Lower lobe of right lung (tissue), 2 donors: ENCODE measurements at regions not wholly inside any gene's neighbourhood (a gene's known extent, or its start where the extent isn't known, plus 50 kb on each side); places are given as distances from the start of the nearest gene placed in this dataset.

Experiments
- ATAC-seq, 2 donors: fragments of 200-7000 bp; cut with Tn5 transposase; one replicate each; pipeline ENCODE4 v1.9.1; 2020 to 2022; ENCODE audit warnings: mild to moderate bottlenecking in 2 of 2, moderate library complexity in 2 of 2
- DNase-seq: peaks from one replicate; pipeline ENCODE4 v3.0.0-alpha.2; 2020
- H3K27ac ChIP-seq: fragments of 200-600 bp; one replicate; pipeline ENCODE4 v1.8.0; 2022
- H3K27me3 ChIP-seq: fragments of 200-600 bp; one replicate; pipeline ENCODE4 v1.8.0; 2022; ENCODE audit warnings: low read depth
- H3K36me3 ChIP-seq: fragments of 200-600 bp; one replicate; pipeline ENCODE4 v1.8.0; 2022; ENCODE audit warnings: mild to moderate bottlenecking
- H3K4me1 ChIP-seq: fragments of 200-600 bp; one replicate; pipeline ENCODE4 v1.8.0; 2022
- H3K4me3 ChIP-seq: fragments of 200-600 bp; one replicate; pipeline ENCODE4 v1.8.0; 2022; ENCODE audit warnings: mild to moderate bottlenecking
- H3K9me3 ChIP-seq: fragments of 200-600 bp; one replicate; pipeline ENCODE4 v1.8.0; 2022
- CTCF ChIP-seq: fragments of 200-600 bp; IDR thresholded peaks from one replicate; pipeline ENCODE4 v1.8.0; 2022; ENCODE audit warnings: antibody characterized with exemption, mild to moderate bottlenecking
- intact Hi-C: fragments of 100-400 bp; cut with DNase I; formaldehyde crosslinking; loops from one replicate; pipeline ENCODE4 v1.11.0; 2022
- donor health status: DM: no; HTN: yes; CAD: no; lungs with severe emphysema.

GRCh38 chr3:90031121-90031520, 923.7 kb downstream of the EPHA3 start:
- no peak for TF ChIP-seq CTCF
- ATAC-seq (no peak), DNase-seq (no peak)
- H3K36me3 ChIP-seq: no peaks in the 10 kb centered on the region
- H3K27me3 ChIP-seq: no peaks in the 10 kb centered on the region
- H3K4me1 ChIP-seq: no peaks in the 10 kb centered on the region
- intact Hi-C loops: no loop called here
- no peak overlapping the region for H3K27ac ChIP-seq
- no peak overlapping the region for H3K4me3 ChIP-seq
- no peaks in the 10 kb centered on the region for H3K9me3 ChIP-seq

GRCh38 chr3:90032980-90033641, 925.7 kb downstream of the EPHA3 start:
- TF ChIP-seq CTCF: no peak
- no peaks in the 10 kb centered on the region for H3K27me3 ChIP-seq
- H3K36me3 ChIP-seq: no peaks in the 10 kb centered on the region
- no peaks in the 10 kb centered on the region for H3K9me3 ChIP-seq
- intact Hi-C loops: no loop called here
- H3K27ac ChIP-seq: no peak overlapping the region
- H3K4me3 ChIP-seq: no peak overlapping the region
- no peak for DNase-seq
- no peak for ATAC-seq
- no peaks in the 10 kb centered on the region for H3K4me1 ChIP-seq

- H3K4me1 ChIP-seq: no peaks in the 10 kb centered on the region
- no peak for ATAC-seq
Observed at GRCh38 chr3:90034038-90034437, 926.6 kb downstream of the EPHA3 start.

GRCh38 chr3:90035643-90036042, 928.2 kb downstream of the EPHA3 start:
- TF ChIP-seq CTCF: no peak

More at GRCh38 chr3:90034038-90034437, 926.6 kb downstream of the EPHA3 start:
- intact Hi-C loops: no loop called here
- H3K27me3 ChIP-seq: no peaks in the 10 kb centered on the region
- no peak for DNase-seq
- no peak for TF ChIP-seq CTCF
- H3K4me3 ChIP-seq: no peak overlapping the region
- no peak overlapping the region for H3K27ac ChIP-seq
- H3K9me3 ChIP-seq: no peaks in the 10 kb centered on the region
- H3K36me3 ChIP-seq: no peaks in the 10 kb centered on the region

GRCh38 chr3:90036939-90037469, 929.6 kb downstream of the EPHA3 start:
- H3K36me3 ChIP-seq: no peaks in the 10 kb centered on the region
- intact Hi-C loops: no loop called here
- no peak for ATAC-seq
- no peak for DNase-seq
- H3K4me3 ChIP-seq: no peak overlapping the region
- no peaks in the 10 kb centered on the region for H3K27me3 ChIP-seq
- no peaks in the 10 kb centered on the region for H3K9me3 ChIP-seq
- no peak overlapping the region for H3K27ac ChIP-seq
- TF ChIP-seq CTCF: no peak
- no peaks in the 10 kb centered on the region for H3K4me1 ChIP-seq

More at GRCh38 chr3:90035643-90036042, 928.2 kb downstream of the EPHA3 start:
- no peak overlapping the region for H3K4me3 ChIP-seq
- intact Hi-C loops: no loop called here
- H3K4me1 ChIP-seq: no peaks in the 10 kb centered on the region
- ATAC-seq (no peak), DNase-seq (no peak)
- H3K36me3 ChIP-seq: no peaks in the 10 kb centered on the region
- H3K27me3 ChIP-seq: no peaks in the 10 kb centered on the region
- H3K27ac ChIP-seq: no peak overlapping the region
- H3K9me3 ChIP-seq: no peaks in the 10 kb centered on the region
